Right lobe of liver (tissue), 4 donors: ENCODE measurements at regions not wholly inside any gene's neighbourhood (a gene's known extent, or its start where the extent isn't known, plus 50 kb on each side); places are given as distances from the start of the nearest gene placed in this dataset.

ENCODE experiments used
- CTCF ChIP-seq, 4 donors: fragments of 200-600 bp in 3 of 4; fragments of 450-650 bp in 1 of 4; IDR thresholded peaks; one replicate each; pipeline versions ENCODE4 v1.5.1 to v1.8.0; 2016 to 2022; ENCODE audit warnings: antibody characterized with exemption in 4 of 4, mild to moderate bottlenecking in 2 of 4
- POLR2A ChIP-seq: fragments of 450-650 bp; IDR thresholded peaks from one replicate; pipeline ENCODE4 v1.6.1; 2017; ENCODE audit warnings: antibody characterized with exemption, mild to moderate bottlenecking
- donor health status: DM: no; HTN: no; CAD: no.
- donor health status: DM: no; HTN: no; CAD: no.
- donor health status: DM: no; HTN: yes; CAD: no.

GRCh38 chr18:68086481-68086880 lies 570.0 kb upstream of the DSEL start:
- TF ChIP-seq CTCF (IDR thresholded peaks at IDR 0.05) (no peak), POLR2A (no peak)
